Stimulated activated CD4-positive, alpha-beta T cell treated with anti-CD3 and anti-CD28 coated beads, Interleukin-4, amount 100 ng/mL, for 4 hours (primary cell): ENCODE measurements at regions not wholly inside any gene's neighbourhood (a gene's known extent, or its start where the extent isn't known, plus 50 kb on each side); places are given as distances from the start of the nearest gene placed in this dataset.
"Not testable (repeated sequence)": the region's sequence is repeated elsewhere in the genome, so short reads cannot be mapped to it uniquely, and the experiment has no call there.

ENCODE experiments used
- DNase-seq, 2 experiments: peaks; one replicate each; pipeline ENCODE4 v3.0.0-alpha.2; 2020

DNA sequence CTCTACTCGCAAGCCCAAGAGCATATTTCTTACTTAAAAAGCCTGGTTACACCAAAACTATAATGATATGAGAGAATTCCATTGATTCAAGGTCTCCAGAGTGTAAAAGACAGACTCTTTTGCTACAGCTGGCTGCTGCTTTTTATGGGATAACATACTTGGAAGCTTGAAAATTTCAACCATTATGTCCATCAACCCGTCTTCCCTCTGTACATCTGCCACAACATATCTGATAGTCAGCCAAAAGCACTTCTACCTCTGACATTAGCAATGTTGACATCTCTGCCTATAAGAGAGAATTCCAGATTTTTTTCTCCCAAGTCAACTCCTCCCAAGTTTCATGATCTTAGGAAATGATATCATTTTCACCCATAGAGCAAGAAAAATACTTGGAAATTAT lies 54.4 kb upstream of the IQCM start:
- DNase-seq: no peak

DNA sequence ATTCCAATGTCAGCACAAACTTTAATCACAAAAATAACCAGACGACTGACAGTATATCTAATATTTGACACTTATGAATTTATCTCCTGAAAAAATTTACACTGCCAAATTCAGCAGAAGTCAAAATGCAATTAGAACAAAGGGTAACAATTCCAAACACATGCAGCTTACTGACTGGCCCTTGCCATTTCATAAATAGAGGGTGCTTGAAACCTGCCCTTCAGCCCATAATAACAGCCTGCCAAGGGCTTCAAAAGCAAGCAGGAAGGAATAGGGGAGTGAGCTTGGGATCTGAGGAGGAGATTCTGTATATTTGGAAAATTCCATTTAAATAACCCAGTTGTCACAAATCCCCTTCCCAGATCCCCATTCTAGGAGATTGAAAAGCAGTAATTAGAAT lies 66.1 kb upstream of the IQCM start:
- DNase-seq: no peak

DNA sequence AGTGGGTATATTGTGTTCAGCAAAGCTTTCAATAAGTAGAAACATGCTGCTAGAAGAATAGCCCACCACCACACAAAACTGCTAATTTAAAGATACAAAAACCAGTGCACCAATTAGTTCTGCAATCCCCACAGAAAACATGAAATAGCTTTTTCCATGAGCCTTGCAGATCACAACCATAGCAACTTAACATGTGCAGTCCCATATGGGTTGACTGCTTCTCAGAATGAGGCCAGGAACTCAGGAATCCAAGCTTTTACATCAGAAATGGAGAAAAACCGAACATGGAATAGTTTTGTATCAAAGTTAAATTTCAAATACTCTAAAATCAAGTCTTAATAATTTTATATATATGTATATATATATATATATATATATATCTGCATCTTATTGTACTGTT lies 66.6 kb upstream of the IQCM start:
- DNase-seq: no peak

DNA sequence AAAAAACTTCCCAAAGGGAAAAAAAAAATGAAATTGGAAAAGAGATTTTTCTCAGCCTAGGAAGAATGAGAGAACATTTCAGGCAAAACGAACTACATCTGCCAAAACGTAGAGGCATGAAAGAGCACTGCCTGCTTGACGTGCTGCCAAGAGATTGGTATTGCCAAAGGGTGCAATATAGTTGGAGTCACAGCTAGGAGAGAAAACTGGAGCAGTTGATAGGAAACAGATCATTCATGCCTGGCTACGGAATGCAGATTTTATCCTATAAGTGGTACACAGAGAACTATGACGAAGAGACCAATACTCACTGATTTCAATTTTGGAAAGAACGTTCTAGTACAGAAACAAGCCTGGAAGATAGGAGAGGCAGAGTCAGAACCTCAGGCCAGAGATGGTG lies 68.4 kb upstream of the IQCM start:
- DNase-seq: no peak

DNA sequence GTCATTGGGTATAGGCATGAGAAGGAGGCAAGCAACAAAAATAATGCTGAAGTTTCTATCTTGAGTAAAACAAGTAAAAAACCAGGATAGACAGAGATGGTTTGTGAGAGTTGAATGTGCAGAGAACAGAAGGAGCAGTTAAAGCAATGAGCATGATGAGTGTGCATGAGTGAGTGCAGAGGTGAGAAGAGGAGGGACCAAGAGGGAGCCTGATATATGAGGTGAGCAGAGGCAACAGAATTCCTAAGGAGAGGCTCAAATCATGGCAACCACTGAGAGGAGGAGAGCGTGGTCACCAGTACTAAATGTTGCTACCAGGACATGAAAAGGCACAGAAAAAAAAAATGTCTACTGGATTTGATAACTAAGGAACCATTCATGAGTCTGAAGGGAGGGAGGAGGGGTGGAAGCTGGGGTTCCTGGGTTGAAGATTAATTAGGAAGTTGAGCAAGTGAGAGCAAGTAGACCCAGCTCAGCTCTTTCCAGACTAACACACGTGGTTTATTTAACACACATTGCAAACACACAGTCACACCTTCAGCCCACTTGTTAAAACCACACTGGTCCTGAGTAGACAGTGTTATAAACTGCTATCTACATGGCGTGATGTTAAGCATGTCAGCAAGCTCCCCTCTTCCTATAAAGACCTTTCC lies 69.0 kb upstream of the IQCM start:
- no peak for DNase-seq

DNA sequence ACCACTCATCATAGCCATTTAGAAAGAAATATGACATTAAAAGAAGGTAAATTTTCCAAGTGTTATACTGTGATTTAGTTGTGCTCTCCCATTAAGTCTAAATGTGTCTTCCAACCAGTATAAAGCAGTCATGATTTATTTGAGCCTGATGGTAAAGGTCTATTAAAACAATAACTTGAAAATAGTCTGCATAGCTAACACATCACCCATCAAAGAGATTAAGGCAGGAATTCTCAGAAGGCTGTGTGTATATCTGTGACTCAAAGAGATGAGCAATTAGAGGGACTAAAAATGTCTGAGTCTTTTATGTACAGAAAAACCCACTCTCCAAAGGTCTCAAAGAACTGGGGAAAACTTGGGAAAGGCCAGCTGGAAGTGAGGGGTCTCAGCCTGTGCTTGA lies 70.3 kb upstream of the IQCM start:
- DNase-seq: no peak

DNA sequence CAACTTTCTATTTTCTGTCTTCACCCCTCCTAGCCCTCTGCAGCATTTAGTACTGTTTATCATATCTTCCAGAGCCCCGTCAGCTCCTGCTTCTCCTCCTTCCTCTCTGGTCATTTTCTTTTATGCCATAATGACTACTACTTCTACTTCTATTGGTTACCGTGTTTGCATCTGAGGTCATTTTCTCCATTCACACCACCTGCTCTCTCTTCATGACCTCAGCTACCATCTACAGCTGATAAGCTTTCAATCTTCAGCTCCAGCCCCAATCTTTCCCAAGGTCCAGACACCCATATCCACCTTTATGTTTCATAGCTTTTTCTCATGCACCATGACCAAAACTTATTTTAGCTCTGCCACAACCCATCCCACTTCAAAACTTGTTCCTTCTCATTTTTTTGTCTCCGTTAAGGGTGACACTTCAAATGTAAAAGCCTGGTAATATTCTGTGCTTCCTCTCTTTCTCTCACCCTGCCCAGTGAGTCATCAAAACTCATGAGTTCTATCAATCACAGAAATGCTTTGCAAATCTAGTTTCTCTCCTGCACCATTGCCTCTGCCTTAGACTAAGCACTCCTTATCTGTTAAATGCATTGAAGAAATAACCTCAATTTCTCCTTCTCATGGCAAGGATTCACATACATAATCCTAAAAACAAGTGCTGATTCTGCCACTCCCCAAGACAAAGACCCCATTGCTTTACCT lies 71.3 kb upstream of the IQCM start:
- DNase-seq: no peak

DNA sequence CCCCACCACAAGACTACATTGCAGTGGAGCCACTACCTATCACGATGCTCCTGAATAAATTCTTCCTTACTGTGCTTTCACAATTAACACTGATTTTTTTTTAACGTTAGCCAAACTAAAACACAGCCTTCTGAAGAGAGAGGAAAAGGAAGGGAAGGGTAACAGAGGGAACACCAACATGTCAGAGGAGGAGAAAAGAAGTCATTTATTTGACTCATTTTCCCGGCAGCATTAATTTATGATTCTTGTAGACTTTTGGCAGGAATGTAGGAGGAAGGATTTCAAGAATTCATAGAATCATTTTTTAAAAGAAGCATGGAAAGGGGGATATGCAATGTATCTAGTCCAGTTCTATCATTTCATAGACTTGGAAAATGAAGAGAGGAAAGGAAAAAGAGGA lies 74.3 kb upstream of the IQCM start:
- no peak for DNase-seq

DNA sequence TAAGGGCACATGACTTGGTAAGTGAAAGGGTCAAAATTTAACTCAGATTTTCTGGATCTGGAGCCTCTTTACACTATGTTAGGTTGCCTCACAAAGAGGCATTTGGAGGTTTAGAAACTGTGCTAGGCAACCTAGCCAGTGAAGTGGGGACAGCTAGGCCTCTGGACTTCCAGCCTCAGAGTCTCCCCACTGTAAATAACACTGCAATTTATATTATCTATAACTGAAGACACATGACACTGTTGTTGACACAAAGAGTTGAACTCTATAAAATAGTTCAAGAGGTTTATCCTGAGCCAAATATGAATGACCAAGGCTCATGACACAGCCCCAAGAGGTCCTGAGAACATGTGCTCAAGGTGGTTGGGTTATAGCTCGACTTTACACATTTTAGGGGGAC lies 74.9 kb upstream of the IQCM start:
- DNase-seq: no peak

DNA sequence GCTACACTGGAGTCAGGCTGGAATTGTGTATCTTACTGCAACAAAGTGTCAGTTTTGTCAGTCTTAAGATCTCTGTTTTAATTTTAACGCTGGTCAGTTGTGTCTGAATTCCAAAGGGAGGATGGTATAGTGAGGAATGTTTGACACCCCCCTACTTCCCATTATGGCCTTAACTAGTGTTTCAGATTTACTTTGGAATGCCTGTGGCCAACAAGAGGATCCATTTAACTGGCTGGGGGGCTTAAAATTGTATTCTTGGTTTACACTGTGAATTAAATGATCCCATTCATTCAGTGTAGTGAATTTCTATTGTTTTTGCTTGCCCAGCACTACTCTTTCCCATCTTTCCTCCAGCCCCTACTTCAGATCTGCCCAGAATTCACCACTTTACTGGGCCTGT lies 75.8 kb upstream of the IQCM start:
- DNase-seq: no peak

DNA sequence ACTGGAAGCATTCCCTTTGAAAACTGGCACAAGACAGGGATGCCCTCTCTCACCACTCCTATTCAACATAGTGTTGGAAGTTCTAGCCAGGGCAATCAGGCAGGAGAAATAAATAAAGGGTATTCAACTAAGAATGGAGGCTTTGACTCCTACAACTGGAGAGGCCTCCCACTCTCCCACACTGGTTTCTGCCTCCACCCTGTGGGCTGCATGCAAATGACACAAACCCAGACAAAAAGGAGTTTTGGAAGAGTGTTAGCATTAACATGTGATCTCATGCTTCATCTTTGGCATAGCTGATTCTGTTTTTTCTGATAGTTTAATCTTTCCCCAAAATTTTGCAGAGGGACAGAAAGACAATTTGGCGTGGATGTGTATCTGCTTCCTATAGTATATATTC lies 80.8 kb upstream of the IQCM start:
- no peak for DNase-seq

DNA sequence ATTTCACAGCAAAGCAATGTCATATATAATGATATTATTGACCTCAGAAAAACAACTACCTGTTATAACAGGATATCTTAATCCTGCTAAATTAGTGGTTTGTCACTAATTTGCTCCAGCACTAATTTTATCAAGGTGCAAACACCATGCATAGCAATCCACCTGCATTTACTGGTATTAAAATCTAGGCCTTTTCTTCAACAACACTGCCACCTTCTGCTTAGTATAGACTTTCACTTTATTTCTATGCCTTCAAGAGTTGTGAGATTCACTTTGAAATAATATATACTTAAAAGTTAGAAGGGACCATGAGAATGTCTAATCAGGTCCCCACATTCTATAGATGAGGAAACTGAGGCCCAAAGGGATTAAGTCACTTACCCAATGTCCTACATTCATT lies 82.1 kb upstream of the IQCM start:
- no peak for DNase-seq

DNA sequence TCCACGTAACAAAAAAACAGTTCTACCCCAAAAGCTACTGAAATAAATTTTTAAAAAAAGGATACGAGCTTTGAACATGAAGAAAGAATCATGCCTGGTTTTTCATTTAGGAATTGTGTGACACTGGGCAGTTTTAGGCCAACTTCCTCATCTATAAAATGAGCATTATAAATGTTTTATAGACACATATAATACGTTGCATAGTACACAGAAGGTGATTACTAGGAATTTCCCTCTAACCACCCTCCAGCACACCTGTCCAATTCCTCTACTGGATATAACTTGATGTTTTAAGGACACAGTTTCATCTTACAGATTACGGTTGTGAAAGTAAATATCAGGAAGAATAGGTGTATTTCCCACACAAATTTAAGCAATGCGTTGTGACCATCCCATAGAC lies 85.5 kb upstream of the IQCM start:
- no peak for DNase-seq

DNA sequence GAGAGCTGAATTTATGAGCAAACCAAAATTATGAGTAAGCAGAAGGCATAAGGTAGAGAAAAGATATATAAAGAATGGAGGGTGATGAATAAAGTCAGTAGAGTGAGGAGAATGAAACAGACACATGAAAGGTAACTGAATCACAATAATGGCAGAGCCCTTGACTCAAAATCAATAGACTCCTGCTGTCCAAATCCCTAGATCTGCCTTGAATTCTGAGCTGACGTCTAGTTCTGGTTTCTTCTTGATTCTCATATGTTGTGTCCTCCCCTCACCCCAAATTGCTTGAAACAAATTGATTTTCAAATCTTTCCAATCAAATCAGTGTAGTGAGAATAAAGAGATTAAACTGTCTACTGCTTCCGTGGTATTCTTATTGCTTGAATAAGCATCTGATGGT lies 86.6 kb upstream of the IQCM start:
- no peak for DNase-seq

DNA sequence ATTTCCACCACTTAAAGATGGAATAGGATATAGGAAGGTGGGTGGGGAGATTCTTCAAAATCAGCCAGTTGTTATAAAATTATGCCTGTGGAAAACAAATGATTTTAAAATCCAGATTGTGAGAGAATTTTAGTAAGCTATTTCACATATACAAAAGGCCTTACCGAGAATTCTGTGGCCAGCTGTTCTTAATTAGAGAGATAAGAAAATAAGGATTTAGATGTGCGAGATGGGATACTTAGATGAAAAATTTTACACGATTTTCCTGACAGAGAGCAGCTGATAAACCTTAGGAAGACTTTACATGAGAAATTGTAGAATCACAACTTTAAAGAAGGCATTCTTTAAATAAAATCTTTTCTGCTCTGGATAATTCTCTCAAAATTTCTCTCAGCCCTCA lies 94.5 kb upstream of the IQCM start:
- no peak for DNase-seq

DNA sequence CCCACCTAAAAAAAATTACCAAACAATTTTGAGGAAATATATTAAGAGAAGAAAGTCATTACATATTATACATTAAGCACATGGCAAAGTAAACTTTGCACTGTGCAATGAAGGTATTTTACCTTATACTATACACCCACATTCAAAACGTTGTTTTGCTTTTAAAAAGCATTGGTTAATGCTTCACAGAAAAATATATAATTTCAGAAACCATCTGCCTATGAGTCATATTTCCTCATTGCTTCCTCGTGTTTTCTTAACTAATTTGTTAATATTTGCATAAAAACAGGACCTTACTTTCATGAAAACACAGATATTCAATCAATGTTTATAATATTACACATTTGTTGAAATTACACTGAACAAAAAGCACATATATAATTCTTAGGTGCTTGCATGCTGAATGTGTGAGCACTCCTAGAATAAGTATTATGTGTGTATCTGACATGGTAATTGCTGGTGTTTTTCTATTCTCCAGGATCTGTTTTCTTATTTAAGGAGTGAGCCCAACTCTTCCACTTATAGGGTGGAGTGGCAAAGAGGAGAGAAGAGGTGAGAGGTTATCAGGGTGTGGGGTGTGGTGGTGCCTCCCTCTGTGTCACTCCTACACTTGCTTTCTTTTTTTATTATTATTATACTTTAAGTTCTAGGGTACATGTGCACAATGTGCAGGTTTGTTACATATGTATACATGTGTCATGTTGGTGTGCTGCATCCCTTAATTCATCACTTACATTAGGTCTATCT lies 95.1 kb upstream of the IQCM start:
- DNase-seq: no peak

DNA sequence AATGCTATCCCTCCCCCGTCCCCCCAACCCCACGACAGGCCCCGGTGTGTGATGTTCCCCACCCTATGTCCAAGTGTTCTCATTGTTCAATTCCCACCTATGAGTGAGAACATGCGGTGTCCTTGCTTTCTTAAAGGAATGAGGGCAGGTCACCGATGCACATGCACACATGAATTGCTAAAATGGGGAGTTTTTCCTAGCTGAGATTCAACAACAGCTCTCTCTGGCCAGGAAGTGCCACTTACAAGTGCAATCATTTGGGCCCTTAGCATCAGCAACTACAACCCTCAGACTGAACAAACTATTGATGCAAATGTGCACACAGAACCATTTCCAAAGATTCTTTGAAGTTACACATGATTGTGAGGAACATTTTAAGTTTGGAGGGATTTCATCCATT lies 95.7 kb upstream of the IQCM start:
- no peak for DNase-seq

DNA sequence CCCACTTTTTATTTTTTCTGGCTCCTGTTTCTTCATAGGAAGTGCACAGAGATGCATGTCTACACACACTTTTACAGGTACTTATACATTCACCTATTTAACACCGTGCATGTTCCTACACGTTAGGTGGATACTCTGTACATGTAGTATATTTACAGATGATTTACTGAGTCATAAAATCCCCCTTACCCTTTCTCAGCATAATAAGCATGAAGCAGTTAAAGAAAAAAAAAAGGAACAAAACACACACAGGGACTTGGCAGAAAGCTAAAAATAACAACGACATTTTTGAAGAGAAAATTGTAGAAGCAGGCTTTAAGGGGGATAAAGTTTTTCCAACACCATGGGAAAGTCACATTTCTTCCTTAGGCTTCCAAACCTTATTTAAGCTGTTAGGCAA lies 96.4 kb upstream of the IQCM start:
- no peak for DNase-seq

DNA sequence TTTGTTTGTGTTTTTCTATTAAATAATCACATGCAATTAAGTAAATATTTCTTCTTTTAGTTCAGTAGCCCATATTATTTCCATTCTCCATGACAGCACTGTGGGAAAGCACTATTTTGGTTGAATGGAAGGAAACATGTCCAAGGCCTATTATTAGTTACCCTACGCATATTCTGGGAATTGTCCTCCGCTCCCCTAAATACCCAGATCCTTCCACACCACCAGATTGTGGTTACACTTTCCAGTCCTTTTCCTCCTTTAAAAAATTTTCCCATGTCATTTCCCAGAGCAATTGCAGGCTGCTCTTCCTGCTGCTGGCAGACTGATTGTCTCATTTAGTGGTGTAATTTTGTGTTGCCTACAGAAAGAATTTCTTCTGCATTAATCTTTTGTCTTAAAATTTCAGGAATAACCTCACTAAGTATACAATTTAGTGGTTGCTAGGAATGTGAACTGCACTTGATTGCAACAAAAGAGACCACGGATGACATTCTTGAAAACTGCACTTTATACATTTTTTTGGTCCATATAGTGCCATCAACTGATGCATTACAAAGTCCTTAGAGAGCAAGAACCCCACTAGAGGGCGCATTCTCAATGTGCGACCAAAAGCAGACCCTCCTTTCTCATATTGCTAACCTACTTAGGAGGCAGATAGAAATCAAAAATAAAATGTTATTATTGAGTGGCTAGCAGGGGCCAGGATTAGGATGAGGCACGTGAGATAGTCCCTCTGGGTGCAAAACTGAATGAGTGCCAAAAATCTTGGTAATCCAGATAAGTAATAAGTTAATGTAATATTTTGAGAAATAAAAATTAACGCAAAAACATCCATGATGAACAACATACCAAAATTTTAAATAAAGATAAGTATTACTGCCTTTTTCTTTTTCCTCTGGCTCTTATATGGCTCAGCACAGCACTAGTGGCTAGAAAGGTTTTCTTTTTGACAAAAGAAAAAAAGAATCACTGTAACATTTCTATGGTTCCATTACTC lies 98.8 kb upstream of the IQCM start:
- peak in 1 of 2 experiments; percentile 2 for DNase-seq

DNA sequence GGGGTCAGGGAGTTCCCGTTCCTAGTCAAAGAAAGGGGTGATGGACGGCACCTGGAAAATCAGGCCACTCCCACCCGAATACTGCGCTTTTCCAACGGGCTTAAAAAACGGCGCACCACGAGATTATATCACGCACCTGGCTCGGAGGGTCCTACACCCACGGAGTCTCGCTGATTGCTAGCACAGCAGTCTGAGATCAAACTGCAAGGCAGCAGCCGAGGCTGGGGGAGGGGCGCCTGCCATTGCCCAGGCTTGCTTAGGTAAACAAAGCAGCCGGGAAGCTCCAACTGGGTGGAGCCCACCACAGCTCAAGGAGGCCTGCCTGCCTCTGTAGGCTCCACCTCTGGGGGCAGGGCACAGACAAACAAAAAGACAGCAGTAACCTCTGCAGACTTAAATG lies 100.1 kb upstream of the IQCM start:
- DNase-seq: not testable (repeated sequence)

DNA sequence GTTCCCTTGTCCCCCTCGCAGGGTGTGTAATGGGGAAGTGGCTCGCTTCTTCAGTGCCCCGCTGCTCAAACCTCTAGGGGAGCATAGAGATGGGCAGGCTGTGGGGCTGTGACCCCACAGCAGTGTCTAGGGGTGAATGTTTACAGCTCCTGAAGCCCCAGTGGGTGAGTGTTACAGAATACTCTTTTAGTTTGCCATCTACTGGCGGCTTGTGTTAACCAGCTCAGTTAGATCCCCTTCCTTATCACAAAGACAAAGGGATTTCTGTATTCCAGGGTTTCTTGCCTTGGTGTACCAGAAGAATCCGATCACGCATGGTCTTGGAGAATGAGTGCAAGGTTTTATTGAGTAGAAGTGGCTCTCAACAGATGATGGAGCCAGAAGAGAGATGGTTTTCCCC lies 108.1 kb upstream of the IQCM start:
- DNase-seq: no peak

DNA sequence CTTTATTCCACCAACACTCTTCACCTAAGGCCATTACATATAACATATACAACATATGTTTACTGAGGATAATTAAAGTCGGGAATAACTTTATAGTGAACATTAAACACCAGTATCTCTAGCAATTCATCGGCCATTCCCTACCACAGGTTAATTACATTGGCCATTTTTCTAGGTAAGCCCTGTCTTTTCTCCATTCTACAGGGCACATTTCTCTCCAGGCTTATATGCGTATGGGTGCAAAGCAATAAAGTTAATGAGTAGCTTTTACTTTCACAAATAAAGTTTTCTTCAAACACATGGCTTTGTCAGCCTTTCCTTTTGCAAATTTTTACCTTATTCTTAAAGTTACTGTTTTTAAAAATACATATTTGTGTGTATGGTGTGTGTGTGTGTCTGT lies 111.9 kb upstream of the IQCM start:
- no peak for DNase-seq

DNA sequence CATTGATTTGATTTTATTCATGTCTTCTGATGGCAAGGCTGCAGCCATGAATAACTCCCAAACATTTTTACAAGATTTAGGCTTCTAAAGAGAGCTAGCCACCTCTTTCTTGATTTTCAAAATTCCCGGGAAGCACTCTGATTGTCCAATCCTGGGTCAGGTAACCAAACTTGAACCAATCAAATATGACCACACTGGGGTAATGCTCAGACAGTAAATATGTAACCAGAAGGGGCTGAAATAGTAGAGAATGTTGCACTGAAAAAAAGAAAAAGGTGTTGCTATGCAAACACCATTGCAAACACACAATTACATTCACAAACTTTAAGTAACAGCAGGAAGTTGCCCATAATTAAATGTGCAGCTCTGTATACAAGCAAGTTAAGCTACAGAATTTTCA lies 112.9 kb upstream of the IQCM start:
- DNase-seq: no peak
